Lung (tissue), 11 donors: ENCODE measurements at regions not wholly inside any gene's neighbourhood (a gene's known extent, or its start where the extent isn't known, plus 50 kb on each side); places are given as distances from the start of the nearest gene placed in this dataset.
A peak's percentile ranks its signal among the peaks of the same experiment; 100 is the strongest.

Source experiments
- ATAC-seq: fragments of 200-7000 bp; cut with Tn5 transposase; one replicate; pipeline ENCODE4 v1.9.1; 2020; ENCODE audit warnings: moderate number of reproducible peaks; ENCODE audit not compliant: insufficient read depth, low FRiP score
- DNase-seq, 3 donors: peaks; one replicate each; pipeline ENCODE4 v3.0.0-alpha.2; 2013 to 2017
- H3K27ac ChIP-seq, 2 donors: one replicate each; pipeline ENCODE4 v1.5.1; 2013; ENCODE audit warnings: mild to moderate bottlenecking in 2 of 2, moderate library complexity in 2 of 2, control low read depth in 1 of 2, inconsistent platforms in 1 of 2, low read depth in 1 of 2, low read length in 1 of 2
- H3K27me3 ChIP-seq, 3 donors: one replicate each; pipeline ENCODE4 v1.5.1; 2013; ENCODE audit warnings: low read length in 2 of 3; ENCODE audit not compliant: control insufficient read depth in 3 of 3, insufficient read depth in 3 of 3
- H3K36me3 ChIP-seq, 4 donors: one replicate each; pipeline ENCODE4 v1.5.1; 2013; ENCODE audit warnings: low read length in 4 of 4, mild to moderate bottlenecking in 1 of 4, moderate library complexity in 1 of 4; ENCODE audit not compliant: control insufficient read depth in 4 of 4, insufficient read depth in 4 of 4
- H3K4me1 ChIP-seq, 5 donors: one replicate each; pipeline ENCODE4 v1.5.1; 2013; ENCODE audit warnings: low read length in 5 of 5, mild to moderate bottlenecking in 2 of 5, moderate library complexity in 1 of 5; ENCODE audit not compliant: control insufficient read depth in 5 of 5, insufficient read depth in 5 of 5
- H3K4me3 ChIP-seq: one replicate; pipeline ENCODE4 v1.5.1; 2013; ENCODE audit warnings: mild to moderate bottlenecking, control low read depth, moderate library complexity
- H3K9ac ChIP-seq, 2 donors: one replicate each; pipeline ENCODE4 v1.5.1; 2013; ENCODE audit warnings: low read length in 2 of 2, control low read depth in 1 of 2; ENCODE audit not compliant: insufficient read depth in 1 of 2
- H3K9me3 ChIP-seq, 4 donors: one replicate each; pipeline ENCODE4 v1.5.1; 2013; ENCODE audit warnings: low read length in 3 of 4, mild to moderate bottlenecking in 1 of 4, moderate library complexity in 1 of 4; ENCODE audit not compliant: control insufficient read depth in 4 of 4, insufficient read depth in 3 of 4
- CTCF ChIP-seq: IDR thresholded peaks from 2 replicates; pipeline ENCODE4 v1.5.1; 2012; ENCODE audit warnings: mild to moderate bottlenecking; ENCODE audit errors: control extremely low read depth, extremely low read depth
- whole genome bisulfite sequencing, 2 donors: extraction: QIAGEN DNeasy Blood & Tissue Kit; methylation state at CpG; one replicate each; pipeline ENCODE4 v1.1.7; 2013; 5-methylcytosine and 5-hydroxymethylcytosine counted together
- donor health status: control.
- donor health status: control.
- donor health status: Bipolar disorder and iron deficiency.
- donor health status: healthy.
- donor health status: DM: yes; HTN: yes; CAD: no.

- Histone ChIP-seq H3K36me3 (no peaks in the 10 kb centered on the region), H3K27me3 (no peaks in the 10 kb centered on the region), H3K9me3 (no peaks in the 10 kb centered on the region), H3K4me3 (no peak overlapping the region), H3K27ac (no peak overlapping the region), H3K4me1 (peaks cover 0 to 18% (median 0%) of the 10 kb centered on the region in 5 donors), H3K9ac (no peak overlapping the region)
- TF ChIP-seq CTCF = no peak
- ATAC-seq (no peak), DNase-seq (no peak)
Measured at GRCh38 chr9:15113288-15113687, 193.7 kb downstream of the TTC39B start.

- ATAC-seq = no peak
- no peak for TF ChIP-seq CTCF
- Histone ChIP-seq H3K9ac (no peak overlapping the region), H3K9me3 (no peaks in the 10 kb centered on the region), H3K36me3 (no peaks in the 10 kb centered on the region), H3K27me3 (no peaks in the 10 kb centered on the region), H3K4me1 (peaks cover 0 to 12% (median 0%) of the 10 kb centered on the region in 5 donors), H3K4me3 (no peak overlapping the region), H3K27ac (no peak overlapping the region)
- no peak for DNase-seq
Measured at GRCh38 chr9:15111071-15111470, 195.9 kb downstream of the TTC39B start.

- H3K4me1 ChIP-seq = peaks cover 0 to 42% (median 16%) of the 10 kb centered on the region in 5 donors
- H3K36me3 ChIP-seq = no peaks in the 10 kb centered on the region
- no peak overlapping the region for H3K27ac ChIP-seq
- no peak overlapping the region for H3K4me3 ChIP-seq
- no peaks in the 10 kb centered on the region for H3K27me3 ChIP-seq
- DNase-seq (peak in 2 of 3 donors; percentile 34 to 41), ATAC-seq (no peak)
- TF ChIP-seq CTCF = peak; percentile 52
- H3K9me3 ChIP-seq = no peaks in the 10 kb centered on the region
- no peak overlapping the region for H3K9ac ChIP-seq
- 34 to 42% methylated on average over 4 of the region's 4 CpGs for WGBS, 2 donors
Measured at GRCh38 chr9:15104826-15105420, 194.7 kb upstream of the FREM1 start.

GRCh38 chr9:15103290-15103689, 193.1 kb upstream of the FREM1 start:
- 50 to 61% methylated on average over 3 of the region's 3 CpGs for WGBS, 2 donors
- H3K4me1 ChIP-seq = peaks cover 0 to 53% (median 16%) of the 10 kb centered on the region in 5 donors
- ATAC-seq (no peak), DNase-seq (peak in 2 of 3 donors; percentile 53 to 62)
- no peaks in the 10 kb centered on the region for H3K9me3 ChIP-seq
- no peak overlapping the region for H3K27ac ChIP-seq
- no peak overlapping the region for H3K9ac ChIP-seq
- H3K27me3 ChIP-seq = no peaks in the 10 kb centered on the region
- H3K36me3 ChIP-seq = no peaks in the 10 kb centered on the region
- H3K4me3 ChIP-seq = no peak overlapping the region
- TF ChIP-seq CTCF = no peak
